ENCODE measurements at regions not wholly inside any gene's neighbourhood (a gene's known extent, or its start where the extent isn't known, plus 50 kb on each side); places are given as distances from the start of the nearest gene placed in this dataset.
"Not testable (repeated sequence)": the region's sequence is repeated elsewhere in the genome, so short reads cannot be mapped to it uniquely, and the experiment has no call there.

DNA sequence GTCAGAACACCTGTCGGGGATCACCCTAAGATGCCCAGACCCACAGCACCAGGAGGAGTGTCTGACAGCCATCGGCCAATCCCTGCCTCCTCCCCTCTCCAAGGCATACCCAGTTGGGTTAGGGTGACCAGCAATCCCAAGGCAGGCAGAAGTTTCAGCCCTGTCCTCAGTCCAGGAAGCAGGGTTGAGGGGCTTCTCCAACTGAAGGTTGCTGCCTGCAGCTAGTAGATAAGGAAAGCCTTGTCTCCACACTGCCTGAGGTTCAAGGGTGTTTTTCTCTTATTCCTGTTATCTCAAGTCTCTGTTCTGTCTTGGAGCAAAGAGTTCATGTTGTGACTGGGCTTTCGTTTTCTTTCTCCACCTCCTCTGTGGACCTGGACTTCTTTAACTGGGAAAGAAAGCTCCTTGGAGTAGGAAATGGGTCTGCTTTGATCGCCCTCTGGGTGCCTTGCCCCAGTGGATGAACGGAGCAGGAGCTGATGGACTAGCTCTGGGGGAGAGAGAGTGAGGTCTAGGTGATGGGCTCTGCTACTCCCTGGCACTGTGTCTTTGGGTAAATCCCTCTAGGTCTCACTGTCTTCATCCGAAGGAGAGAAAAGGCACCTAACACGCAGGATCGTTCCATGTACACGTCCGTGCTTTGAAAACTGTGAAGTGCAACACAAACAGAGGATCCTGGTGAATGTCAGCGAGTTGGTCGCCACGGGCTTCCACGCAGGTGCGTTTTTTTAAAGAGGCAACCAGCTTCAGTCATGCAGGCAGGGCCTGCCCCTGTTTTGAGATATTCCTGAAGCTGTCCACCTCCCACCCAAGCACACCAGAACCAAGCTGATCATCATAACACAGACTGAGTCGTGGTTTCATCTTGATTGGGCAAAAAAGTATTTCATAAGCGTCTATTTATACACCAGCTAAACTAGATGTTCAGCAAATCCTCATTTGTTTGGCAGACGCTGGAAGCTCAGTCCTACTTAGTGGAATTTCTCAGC is 52.5 kb upstream of the FOXN3 start:
- no peak overlapping the region for H4K91ac ChIP-seq (ENCODE audit: low read depth, low read length, poor library complexity)
- no peak overlapping the region for H3K4me3 ChIP-seq (ENCODE audit: low read length in 2 of 2)
- H2BK15ac ChIP-seq (ENCODE audit: low read length), result no peak overlapping the region
- H3K9me3 ChIP-seq (replicated peaks in 1 of 2; ENCODE audit: control insufficient read depth in 2 of 2, insufficient read depth in 1 of 2, low read depth in 1 of 2, low read length in 2 of 2), result no peaks in the 10 kb centered on the region
- no peak overlapping the region for H3K18ac ChIP-seq (ENCODE audit: low read length)
- no peak overlapping the region for H2AFZ ChIP-seq (ENCODE audit: low read length)
- no peak overlapping the region for H3K4ac ChIP-seq (ENCODE audit: low read length)
- H2AK5ac ChIP-seq (ENCODE audit: low read depth, low read length), result no peak overlapping the region
- no peaks in the 10 kb centered on the region for H3K36me3 ChIP-seq (replicated peaks in 1 of 2; ENCODE audit: control insufficient read depth in 2 of 2, insufficient read depth in 2 of 2, low read length in 2 of 2)
- WGBS, 2 donors (ENCODE audit: extremely low coverage in 2 of 2, insufficient read length in 2 of 2, insufficient replicate concordance in 1 of 2), result no CpG with 5 or more reads among the region's 18 CpGs
- no peak overlapping the region for H3K27ac ChIP-seq (replicated peaks; ENCODE audit: low read length)
- no peak overlapping the region for H3K9ac ChIP-seq (ENCODE audit: low read depth, low read length, poor library complexity)
- no peak overlapping the region for H2BK12ac ChIP-seq (ENCODE audit: low read length)
- H3K27me3 ChIP-seq (ENCODE audit: control insufficient read depth in 3 of 3, insufficient read depth in 3 of 3, low read depth in 1 of 3, low read length in 3 of 3), result no peaks in the 10 kb centered on the region
- no peak for DNase-seq (ENCODE audit: low spot score)
- no peak overlapping the region for H2BK5ac ChIP-seq (ENCODE audit: low read length)
- H3K23ac ChIP-seq (ENCODE audit: low read depth, low read length, poor library complexity), result no peak overlapping the region
- H2BK120ac ChIP-seq (ENCODE audit: low read depth, low read length), result no peak overlapping the region
- no peak overlapping the region for H3K14ac ChIP-seq (ENCODE audit: low read length)
- no peaks in the 10 kb centered on the region for H3K79me1 ChIP-seq (ENCODE audit: low read depth, low read length)
- H3K4me1 ChIP-seq (ENCODE audit: control insufficient read depth in 2 of 2, insufficient read depth in 1 of 2, low read depth in 1 of 2, low read length in 2 of 2), result no peaks in the 10 kb centered on the region
- H3K4me2 ChIP-seq (ENCODE audit: insufficient read depth, low read length, poor library complexity, severe bottlenecking), result no peak overlapping the region
- no peak overlapping the region for H4K8ac ChIP-seq (ENCODE audit: low read depth, low read length)

DNA sequence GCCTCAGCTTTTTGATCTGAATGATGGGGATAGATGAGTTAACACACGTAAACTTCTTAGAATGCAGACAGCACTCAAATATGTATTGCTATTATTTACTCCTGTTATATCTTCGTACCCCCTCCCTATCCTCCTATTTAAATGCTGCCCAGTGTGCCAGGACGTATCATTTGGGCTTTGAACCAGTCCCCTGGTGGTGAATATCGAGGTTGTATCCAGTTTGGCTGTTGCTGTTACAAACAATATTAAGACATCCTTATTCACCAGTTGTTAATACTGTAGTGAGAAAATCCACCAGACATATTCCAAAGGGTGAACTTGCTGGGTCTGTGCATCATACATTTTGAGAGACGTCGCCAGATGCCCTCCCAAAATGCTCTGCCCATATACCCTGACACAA is 51.5 kb upstream of the FOXN3 start:
- H2BK12ac ChIP-seq (ENCODE audit: low read length), result no peak overlapping the region
- H2BK15ac ChIP-seq (ENCODE audit: low read length), result no peak overlapping the region
- no peak overlapping the region for H3K4ac ChIP-seq (ENCODE audit: low read length)
- H2AFZ ChIP-seq (ENCODE audit: low read length), result no peak overlapping the region
- no peak overlapping the region for H2AK5ac ChIP-seq (ENCODE audit: low read depth, low read length)
- H3K27ac ChIP-seq (replicated peaks; ENCODE audit: low read length), result no peak overlapping the region
- H3K36me3 ChIP-seq (replicated peaks in 1 of 2; ENCODE audit: control insufficient read depth in 2 of 2, insufficient read depth in 2 of 2, low read length in 2 of 2), result no peaks in the 10 kb centered on the region
- no peaks in the 10 kb centered on the region for H3K4me1 ChIP-seq (ENCODE audit: control insufficient read depth in 2 of 2, insufficient read depth in 1 of 2, low read depth in 1 of 2, low read length in 2 of 2)
- WGBS, 2 donors (ENCODE audit: extremely low coverage in 2 of 2, insufficient read length in 2 of 2, insufficient replicate concordance in 1 of 2), result no CpG with 5 or more reads among the region's 6 CpGs
- H4K91ac ChIP-seq (ENCODE audit: low read depth, low read length, poor library complexity), result no peak overlapping the region
- H3K18ac ChIP-seq (ENCODE audit: low read length), result no peak overlapping the region
- no peak for DNase-seq (ENCODE audit: low spot score)
- H3K4me2 ChIP-seq (ENCODE audit: insufficient read depth, low read length, poor library complexity, severe bottlenecking), result no peak overlapping the region
- H2BK5ac ChIP-seq (ENCODE audit: low read length), result no peak overlapping the region
- no peak overlapping the region for H3K9ac ChIP-seq (ENCODE audit: low read depth, low read length, poor library complexity)
- no peak overlapping the region for H3K14ac ChIP-seq (ENCODE audit: low read length)
- H4K8ac ChIP-seq (ENCODE audit: low read depth, low read length), result no peak overlapping the region
- H3K79me1 ChIP-seq (ENCODE audit: low read depth, low read length), result no peaks in the 10 kb centered on the region
- no peaks in the 10 kb centered on the region for H3K9me3 ChIP-seq (replicated peaks in 1 of 2; ENCODE audit: control insufficient read depth in 2 of 2, insufficient read depth in 1 of 2, low read depth in 1 of 2, low read length in 2 of 2)
- no peak overlapping the region for H2BK120ac ChIP-seq (ENCODE audit: low read depth, low read length)
- H3K4me3 ChIP-seq (ENCODE audit: low read length in 2 of 2), result no peak overlapping the region
- no peak overlapping the region for H3K23ac ChIP-seq (ENCODE audit: low read depth, low read length, poor library complexity)
- no peaks in the 10 kb centered on the region for H3K27me3 ChIP-seq (ENCODE audit: control insufficient read depth in 3 of 3, insufficient read depth in 3 of 3, low read depth in 1 of 3, low read length in 3 of 3)

DNA sequence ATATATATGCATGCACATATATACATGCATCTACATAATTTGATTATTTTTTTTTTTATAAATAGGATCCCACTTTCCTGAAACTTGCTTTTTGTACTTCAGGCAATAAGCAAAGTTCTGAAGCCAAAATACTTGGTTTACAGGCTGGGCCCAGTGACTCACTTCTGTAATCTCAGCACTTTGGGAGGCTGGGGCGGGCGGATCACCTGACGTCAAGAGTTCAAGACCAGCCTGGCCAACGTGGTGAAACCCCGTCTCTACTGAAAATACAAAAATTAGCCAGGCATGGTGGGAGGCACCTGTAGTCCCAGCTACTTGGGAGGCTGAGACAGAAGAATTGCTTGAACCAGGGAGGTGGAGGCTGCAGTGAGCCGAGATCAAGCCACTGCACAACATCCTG is 51.0 kb upstream of the FOXN3 start:
- WGBS, 2 donors (ENCODE audit: extremely low coverage in 2 of 2, insufficient read length in 2 of 2, insufficient replicate concordance in 1 of 2), result no CpG with 5 or more reads among the region's 6 CpGs
- H2BK12ac ChIP-seq (ENCODE audit: low read length); H3K18ac ChIP-seq (ENCODE audit: low read length); H2BK5ac ChIP-seq (ENCODE audit: low read length); H2AK5ac ChIP-seq (ENCODE audit: low read depth, low read length); DNase-seq (ENCODE audit: low spot score); H3K14ac ChIP-seq (ENCODE audit: low read length); H3K9ac ChIP-seq (ENCODE audit: low read depth, low read length, poor library complexity); H3K23ac ChIP-seq (ENCODE audit: low read depth, low read length, poor library complexity); H3K4me3 ChIP-seq (ENCODE audit: low read length in 2 of 2); H2AFZ ChIP-seq (ENCODE audit: low read length); H2BK15ac ChIP-seq (ENCODE audit: low read length); H3K4me2 ChIP-seq (ENCODE audit: insufficient read depth, low read length, poor library complexity, severe bottlenecking); H2BK120ac ChIP-seq (ENCODE audit: low read depth, low read length); H3K27ac ChIP-seq (replicated peaks; ENCODE audit: low read length); H3K4me1 ChIP-seq (ENCODE audit: control insufficient read depth in 2 of 2, insufficient read depth in 1 of 2, low read depth in 1 of 2, low read length in 2 of 2); H3K4ac ChIP-seq (ENCODE audit: low read length); H4K8ac ChIP-seq (ENCODE audit: low read depth, low read length); H3K36me3 ChIP-seq (replicated peaks in 1 of 2; ENCODE audit: control insufficient read depth in 2 of 2, insufficient read depth in 2 of 2, low read length in 2 of 2); H3K9me3 ChIP-seq (replicated peaks in 1 of 2; ENCODE audit: control insufficient read depth in 2 of 2, insufficient read depth in 1 of 2, low read depth in 1 of 2, low read length in 2 of 2); H3K79me1 ChIP-seq (ENCODE audit: low read depth, low read length); H4K91ac ChIP-seq (ENCODE audit: low read depth, low read length, poor library complexity); H3K27me3 ChIP-seq (ENCODE audit: control insufficient read depth in 3 of 3, insufficient read depth in 3 of 3, low read depth in 1 of 3, low read length in 3 of 3): not testable (repeated sequence)

DNA sequence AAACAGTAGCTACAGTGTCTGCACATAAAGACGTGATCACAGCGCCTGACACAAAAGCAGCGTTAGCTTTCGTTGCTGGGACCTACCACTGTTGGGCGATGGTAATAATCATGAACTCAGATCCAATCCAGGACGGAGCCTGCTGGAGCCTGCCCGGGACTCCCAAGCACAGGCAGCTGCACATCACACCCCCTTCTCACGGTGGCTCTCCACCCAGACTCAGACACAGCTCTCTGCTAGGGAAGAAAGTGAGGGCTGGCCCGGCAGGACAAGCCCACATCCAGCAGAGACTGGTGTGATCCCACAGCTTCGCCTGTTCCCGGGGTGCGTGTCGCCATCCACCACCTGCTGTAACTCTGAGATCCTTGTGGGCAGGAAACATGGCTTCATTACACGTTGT is 49.9 kb upstream of the FOXN3 start:
- Histone ChIP-seq H2AK5ac (ENCODE audit: low read depth, low read length) (no peak overlapping the region), H3K27ac (replicated peaks; ENCODE audit: low read length) (no peak overlapping the region), H3K23ac (ENCODE audit: low read depth, low read length, poor library complexity) (peak overlapping the region; percentile 29), H3K9ac (ENCODE audit: low read depth, low read length, poor library complexity) (peak overlapping the region; percentile 35), H3K9me3 (replicated peaks in 1 of 2; ENCODE audit: control insufficient read depth in 2 of 2, insufficient read depth in 1 of 2, low read depth in 1 of 2, low read length in 2 of 2) (no peaks in the 10 kb centered on the region), H3K4me2 (ENCODE audit: insufficient read depth, low read length, poor library complexity, severe bottlenecking) (no peak overlapping the region), H3K18ac (ENCODE audit: low read length) (peak overlapping the region; percentile 68), H2BK15ac (ENCODE audit: low read length) (no peak overlapping the region), H2BK5ac (ENCODE audit: low read length) (no peak overlapping the region), H3K14ac (ENCODE audit: low read length) (no peak overlapping the region), H4K8ac (ENCODE audit: low read depth, low read length) (peak overlapping the region; percentile 86), H2BK12ac (ENCODE audit: low read length) (no peak overlapping the region), H3K27me3 (ENCODE audit: control insufficient read depth in 3 of 3, insufficient read depth in 3 of 3, low read depth in 1 of 3, low read length in 3 of 3) (no peaks in the 10 kb centered on the region), H3K79me1 (ENCODE audit: low read depth, low read length) (no peaks in the 10 kb centered on the region), H4K91ac (ENCODE audit: low read depth, low read length, poor library complexity) (no peak overlapping the region), H2AFZ (ENCODE audit: low read length) (no peak overlapping the region), H3K4me1 (ENCODE audit: control insufficient read depth in 2 of 2, insufficient read depth in 1 of 2, low read depth in 1 of 2, low read length in 2 of 2) (no peaks in the 10 kb centered on the region), H3K4me3 (ENCODE audit: low read length in 2 of 2) (no peak overlapping the region), H3K4ac (ENCODE audit: low read length) (no peak overlapping the region), H2BK120ac (ENCODE audit: low read depth, low read length) (no peak overlapping the region), H3K36me3 (replicated peaks in 1 of 2; ENCODE audit: control insufficient read depth in 2 of 2, insufficient read depth in 2 of 2, low read length in 2 of 2) (no peaks in the 10 kb centered on the region)
- WGBS, 2 donors (ENCODE audit: extremely low coverage in 2 of 2, insufficient read length in 2 of 2, insufficient replicate concordance in 1 of 2), result no CpG with 5 or more reads among the region's 14 CpGs
- DNase-seq (ENCODE audit: low spot score), result no peak

Measured in neuronal stem cell (in vitro differentiated cells).